Limb (tissue), 2 donors: ENCODE measurements at regions not wholly inside any gene's neighbourhood (a gene's known extent, or its start where the extent isn't known, plus 50 kb on each side); places are given as distances from the start of the nearest gene placed in this dataset.
A peak's percentile ranks its signal among the peaks of the same experiment; 100 is the strongest.
"Not testable (repeated sequence)": the region's sequence is repeated elsewhere in the genome, so short reads cannot be mapped to it uniquely, and the experiment has no call there.

ENCODE experiments used
- DNase-seq, 2 donors: peaks; one replicate each; pipeline ENCODE4 v3.0.0-alpha.2; 2016; ENCODE audit errors: extremely low spot score in 2 of 2

DNA sequence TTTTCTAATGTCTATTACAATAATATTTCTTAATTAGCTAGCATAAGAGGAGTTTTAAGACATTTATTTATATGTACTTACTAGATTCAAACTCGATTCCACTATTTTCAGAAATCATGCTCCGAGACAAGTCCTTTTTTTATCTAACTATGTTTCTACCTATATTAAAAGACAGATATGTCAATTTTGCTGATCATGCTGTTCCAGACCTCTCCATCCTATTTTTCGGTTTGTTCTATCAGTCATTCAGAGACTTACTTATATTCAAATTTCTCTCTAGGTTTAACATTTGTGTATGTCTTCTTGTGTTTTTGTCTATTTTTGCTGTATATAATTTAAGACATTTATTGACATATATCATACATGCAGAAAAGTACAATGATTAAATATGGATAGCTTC is 635.5 kb downstream of the ZNF716 start:
- not testable (repeated sequence) for DNase-seq

- DNase-seq: no peak
These were observed 636.5 kb downstream of the ZNF716 start for GRCh38 chr7:58086461-58086860.

- DNase-seq: peak in 1 of 2 donors; percentile 8
These were observed 637.0 kb downstream of the ZNF716 start for GRCh38 chr7:58086871-58087535.

DNA sequence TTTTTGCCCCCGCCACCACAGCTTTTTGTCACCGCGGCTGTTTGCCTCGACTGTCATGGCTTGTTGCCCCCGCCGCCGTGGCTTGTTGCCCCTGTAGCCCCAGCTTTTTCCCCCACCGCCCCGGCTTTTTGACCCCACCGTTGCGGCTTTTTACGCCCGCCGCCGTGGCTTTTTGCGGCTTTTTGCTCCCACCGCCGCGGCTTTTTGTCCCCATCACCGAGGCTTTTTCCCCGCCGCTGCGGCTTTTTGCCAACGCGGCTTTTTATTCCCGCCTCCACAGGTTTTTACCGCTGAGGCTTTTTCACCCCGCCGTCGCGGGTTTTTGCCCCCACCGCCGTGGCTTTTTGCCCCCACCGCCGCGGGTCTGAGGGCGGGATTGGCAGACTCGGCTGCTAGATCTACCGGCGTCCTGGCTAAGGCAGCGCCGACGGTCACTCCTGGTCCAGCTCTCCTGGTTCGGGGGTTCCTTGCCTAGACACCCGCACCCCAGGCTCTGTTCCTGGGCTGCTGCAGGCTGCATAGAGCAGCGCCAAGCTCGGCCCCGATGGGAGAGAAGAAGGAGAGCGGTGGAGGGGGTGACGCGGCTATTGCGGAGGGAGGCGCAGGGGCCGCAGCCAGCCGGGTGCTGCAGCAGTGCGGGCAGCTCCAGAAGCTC is 637.7 kb downstream of the ZNF716 start:
- no peak for DNase-seq

GRCh38 chr7:58088191-58088560 is 638.2 kb downstream of the ZNF716 start:
- not testable (repeated sequence) for DNase-seq

DNA sequence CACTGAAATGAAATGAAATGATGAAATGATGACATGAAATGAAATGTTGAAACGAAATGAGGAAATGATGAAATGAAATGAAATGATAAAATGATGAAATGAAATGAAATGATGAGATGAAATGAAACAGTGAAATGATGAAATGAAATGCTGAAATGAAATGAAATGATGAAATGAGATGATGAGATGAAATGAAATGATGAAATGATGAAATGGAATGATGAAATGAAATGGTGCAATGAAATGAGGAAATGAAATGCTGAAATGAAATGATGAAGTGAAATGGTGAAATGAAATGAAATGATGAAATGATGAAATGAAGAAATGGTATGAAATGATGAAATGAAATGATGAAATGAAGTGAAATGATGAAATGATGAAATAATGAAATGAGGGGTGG is 641.1 kb downstream of the ZNF716 start:
- DNase-seq: not testable (repeated sequence)
